Prostate gland (tissue), 2 donors: ENCODE measurements at regions not wholly inside any gene's neighbourhood (a gene's known extent, or its start where the extent isn't known, plus 50 kb on each side); places are given as distances from the start of the nearest gene placed in this dataset.

Experiments
- DNase-seq: peaks from one replicate; pipeline ENCODE4 v3.0.0-alpha.2; 2019; ENCODE audit warnings: low spot score
- H3K27ac ChIP-seq, 2 donors: fragments of 200-600 bp; sonication (generic); 2 replicates each; pipeline ENCODE4 v1.5.1; 2017 to 2019
- H3K27me3 ChIP-seq: fragments of 200-600 bp; sonication (generic); replicated peaks from 2 replicates; pipeline ENCODE4 v1.5.1; 2019; ENCODE audit not compliant: insufficient read depth
- H3K36me3 ChIP-seq, 2 donors: fragments of 200-600 bp; sonication (generic); 1 replicate in 1 of 2; 2 replicates in 1 of 2; pipeline versions ENCODE4 v1.5.1 to v1.8.1; 2017 to 2019
- H3K4me1 ChIP-seq: fragments of 200-600 bp; sonication (generic); replicated peaks from 2 replicates; pipeline ENCODE4 v1.5.1; 2019
- H3K4me3 ChIP-seq, 2 donors: fragments of 200-600 bp; sonication (generic); 2 replicates each; pipeline ENCODE4 v1.5.1; 2017 to 2019
- H3K9me3 ChIP-seq: fragments of 200-600 bp; sonication (generic); 2 replicates; pipeline ENCODE4 v1.5.1; 2017
- POLR2A ChIP-seq: fragments of 450-650 bp; IDR thresholded peaks from one replicate; pipeline ENCODE4 v1.6.1; 2016; ENCODE audit warnings: antibody characterized with exemption, mild to moderate bottlenecking
- POLR2AphosphoS5 ChIP-seq: sonication (generic); formaldehyde crosslinking; IDR thresholded peaks from one replicate; pipeline ENCODE4 v1.6.1; 2017; ENCODE audit warnings: antibody characterized with exemption
- WGBS: methylation state at CpG from one replicate; pipeline ENCODE4 v1.1.5; 2018; 5-methylcytosine and 5-hydroxymethylcytosine counted together
- intact Hi-C: fragments of 100-400 bp; cut with DNase I; formaldehyde crosslinking; loops from one replicate; pipeline ENCODE4 v1.14.2; 2022
- TF ChIP-seq, protein P1 (sequence below), 4 experiments: fragments of 200-600 bp in 2 of 4; fragments of 450-650 bp in 2 of 4; sonication (generic) in 2 of 4; IDR thresholded peaks; 1 replicate in 3 of 4; 2 replicates in 1 of 4; pipeline ENCODE4 v1.5.1; 2016 to 2019; ENCODE audit warnings: antibody characterized with exemption in 4 of 4, mild to moderate bottlenecking in 2 of 4, moderate library complexity in 2 of 4

- intact Hi-C loops, result no loop called here
- Histone ChIP-seq H3K36me3 (no peaks in the 10 kb centered on the region), H3K4me3 (no peak overlapping the region), H3K4me1 (no peaks in the 10 kb centered on the region), H3K27ac (no peak overlapping the region), H3K27me3 (no peaks in the 10 kb centered on the region), H3K9me3 (no peaks in the 10 kb centered on the region)
- no peak for DNase-seq
- TF ChIP-seq POLR2AphosphoS5, result no peak
- TF ChIP-seq, protein P1, sequence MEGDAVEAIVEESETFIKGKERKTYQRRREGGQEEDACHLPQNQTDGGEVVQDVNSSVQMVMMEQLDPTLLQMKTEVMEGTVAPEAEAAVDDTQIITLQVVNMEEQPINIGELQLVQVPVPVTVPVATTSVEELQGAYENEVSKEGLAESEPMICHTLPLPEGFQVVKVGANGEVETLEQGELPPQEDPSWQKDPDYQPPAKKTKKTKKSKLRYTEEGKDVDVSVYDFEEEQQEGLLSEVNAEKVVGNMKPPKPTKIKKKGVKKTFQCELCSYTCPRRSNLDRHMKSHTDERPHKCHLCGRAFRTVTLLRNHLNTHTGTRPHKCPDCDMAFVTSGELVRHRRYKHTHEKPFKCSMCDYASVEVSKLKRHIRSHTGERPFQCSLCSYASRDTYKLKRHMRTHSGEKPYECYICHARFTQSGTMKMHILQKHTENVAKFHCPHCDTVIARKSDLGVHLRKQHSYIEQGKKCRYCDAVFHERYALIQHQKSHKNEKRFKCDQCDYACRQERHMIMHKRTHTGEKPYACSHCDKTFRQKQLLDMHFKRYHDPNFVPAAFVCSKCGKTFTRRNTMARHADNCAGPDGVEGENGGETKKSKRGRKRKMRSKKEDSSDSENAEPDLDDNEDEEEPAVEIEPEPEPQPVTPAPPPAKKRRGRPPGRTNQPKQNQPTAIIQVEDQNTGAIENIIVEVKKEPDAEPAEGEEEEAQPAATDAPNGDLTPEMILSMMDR (IDR thresholded peaks at IDR 0.05), result no peak
- no peak for TF ChIP-seq POLR2A
- WGBS, result 44% methylated on average over 7 of the region's 7 CpGs
Observed at GRCh38 chr13:105627270-105627669, 908.2 kb downstream of the EFNB2 start.

- intact Hi-C loops, result no loop called here
Observed at GRCh38 chr13:105625691-105626090, 909.8 kb downstream of the EFNB2 start.

GRCh38 chr13:105616333-105617075 is 919.0 kb downstream of the EFNB2 start:
- no peak overlapping the region for H3K27ac ChIP-seq
- no peaks in the 10 kb centered on the region for H3K27me3 ChIP-seq
- 38% methylated on average over 6 of the region's 6 CpGs for WGBS
- H3K9me3 ChIP-seq, result no peaks in the 10 kb centered on the region
- H3K4me3 ChIP-seq, result no peak overlapping the region
- intact Hi-C loops, result no loop called here
- H3K36me3 ChIP-seq, result no peaks in the 10 kb centered on the region
- no peak for DNase-seq
- no peaks in the 10 kb centered on the region for H3K4me1 ChIP-seq
- TF ChIP-seq POLR2AphosphoS5 (no peak), POLR2A (no peak)
- TF ChIP-seq, protein P1 (IDR thresholded peaks at IDR 0.05), result no peak

More at GRCh38 chr13:105625691-105626090, 909.8 kb downstream of the EFNB2 start:
- Histone ChIP-seq H3K4me3 (no peak overlapping the region), H3K27ac (no peak overlapping the region), H3K9me3 (no peaks in the 10 kb centered on the region), H3K36me3 (no peaks in the 10 kb centered on the region), H3K4me1 (no peaks in the 10 kb centered on the region), H3K27me3 (no peaks in the 10 kb centered on the region)
- DNase-seq, result no peak
- 87% methylated on average over 2 of the region's 2 CpGs for WGBS
- TF ChIP-seq POLR2A (no peak), POLR2AphosphoS5 (no peak)
- TF ChIP-seq, protein P1 (IDR thresholded peaks at IDR 0.05), result no peak

GRCh38 chr13:105612541-105612940 is 922.9 kb downstream of the EFNB2 start:
- Histone ChIP-seq H3K9me3 (no peaks in the 10 kb centered on the region), H3K4me1 (no peaks in the 10 kb centered on the region), H3K4me3 (no peak overlapping the region), H3K27ac (no peak overlapping the region), H3K36me3 (no peaks in the 10 kb centered on the region), H3K27me3 (no peaks in the 10 kb centered on the region)
- TF ChIP-seq POLR2A (no peak), POLR2AphosphoS5 (no peak)
- TF ChIP-seq, protein P1 (IDR thresholded peaks at IDR 0.05), result no peak
- intact Hi-C loops, result no loop called here
- no peak for DNase-seq
- WGBS, result 91% methylated on average over 5 of the region's 5 CpGs

DNA sequence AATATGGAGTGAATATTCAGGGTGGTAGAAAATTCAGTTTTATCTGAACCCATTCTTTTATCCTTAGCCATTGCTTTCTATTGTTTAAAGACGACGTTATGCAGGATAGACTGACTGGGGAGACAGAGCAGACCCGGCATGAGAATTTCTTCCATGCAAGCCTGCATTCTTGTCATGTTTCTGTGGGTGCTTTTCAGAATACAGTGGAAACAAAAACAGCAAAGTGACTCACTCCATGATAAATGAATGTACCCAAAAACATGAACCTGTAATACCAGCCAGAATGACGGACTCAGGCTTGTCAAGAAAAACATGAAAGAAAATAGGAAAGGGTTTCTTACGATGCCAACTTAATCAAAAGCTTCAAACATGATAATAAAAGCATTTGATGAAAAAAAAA is 924.0 kb downstream of the EFNB2 start:
- Histone ChIP-seq H3K36me3 (no peaks in the 10 kb centered on the region), H3K4me3 (no peak overlapping the region), H3K9me3 (no peaks in the 10 kb centered on the region), H3K27ac (no peak overlapping the region), H3K27me3 (no peaks in the 10 kb centered on the region), H3K4me1 (no peaks in the 10 kb centered on the region)
- TF ChIP-seq POLR2AphosphoS5, result no peak
- TF ChIP-seq POLR2A, result no peak
- TF ChIP-seq, protein P1 (IDR thresholded peaks at IDR 0.05), result no peak
- no peak for DNase-seq
- intact Hi-C loops, result no loop called here
- WGBS, result 31% methylated on average over 5 of the region's 5 CpGs
